Gastroesophageal sphincter (tissue), 3 donors: ENCODE measurements at regions not wholly inside any gene's neighbourhood (a gene's known extent, or its start where the extent isn't known, plus 50 kb on each side); places are given as distances from the start of the nearest gene placed in this dataset.

Experiments used
- EP300 ChIP-seq: sonication (generic); formaldehyde crosslinking; IDR thresholded peaks from one replicate; pipeline ENCODE4 v1.6.1; 2017; ENCODE audit warnings: antibody characterized with exemption, mild to moderate bottlenecking
- POLR2A ChIP-seq, 2 donors: fragments of 450-650 bp; IDR thresholded peaks; one replicate each; pipeline ENCODE4 v1.6.1; 2017; ENCODE audit warnings: antibody characterized with exemption in 2 of 2, mild to moderate bottlenecking in 2 of 2, moderate library complexity in 1 of 2
- POLR2AphosphoS5 ChIP-seq: sonication (generic); formaldehyde crosslinking; IDR thresholded peaks from one replicate; pipeline ENCODE4 v1.6.1; 2017; ENCODE audit warnings: antibody characterized with exemption
- TF ChIP-seq, protein P1 (sequence below), 4 experiments: fragments of 200-600 bp in 2 of 4; fragments of 450-650 bp in 2 of 4; sonication (generic) in 1 of 4; IDR thresholded peaks; one replicate each; pipeline ENCODE4 v1.5.1; 2017 to 2019; ENCODE audit warnings: antibody characterized with exemption in 4 of 4, mild to moderate bottlenecking in 2 of 4, moderate library complexity in 2 of 4

DNA sequence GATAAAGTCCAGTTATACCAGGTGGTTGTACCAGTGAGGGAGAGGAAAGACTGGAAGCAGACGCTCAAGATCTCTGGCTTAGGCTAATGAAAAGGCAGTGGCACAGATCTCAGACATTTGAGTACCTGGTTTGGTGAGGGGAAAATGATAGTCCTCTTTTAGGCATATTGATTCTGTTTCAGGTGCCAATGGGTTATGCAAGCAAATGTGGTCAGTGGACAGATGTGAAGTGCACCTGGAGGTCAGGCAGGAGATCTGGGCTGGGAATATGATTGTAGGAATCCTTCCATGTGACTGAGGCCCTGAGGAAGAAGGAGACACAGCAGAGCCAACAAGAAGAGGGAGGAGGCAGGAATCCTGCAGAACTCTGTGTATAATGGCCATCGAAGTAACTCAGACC is 63.7 kb upstream of the SMARCA2 start:
- TF ChIP-seq, protein P1, sequence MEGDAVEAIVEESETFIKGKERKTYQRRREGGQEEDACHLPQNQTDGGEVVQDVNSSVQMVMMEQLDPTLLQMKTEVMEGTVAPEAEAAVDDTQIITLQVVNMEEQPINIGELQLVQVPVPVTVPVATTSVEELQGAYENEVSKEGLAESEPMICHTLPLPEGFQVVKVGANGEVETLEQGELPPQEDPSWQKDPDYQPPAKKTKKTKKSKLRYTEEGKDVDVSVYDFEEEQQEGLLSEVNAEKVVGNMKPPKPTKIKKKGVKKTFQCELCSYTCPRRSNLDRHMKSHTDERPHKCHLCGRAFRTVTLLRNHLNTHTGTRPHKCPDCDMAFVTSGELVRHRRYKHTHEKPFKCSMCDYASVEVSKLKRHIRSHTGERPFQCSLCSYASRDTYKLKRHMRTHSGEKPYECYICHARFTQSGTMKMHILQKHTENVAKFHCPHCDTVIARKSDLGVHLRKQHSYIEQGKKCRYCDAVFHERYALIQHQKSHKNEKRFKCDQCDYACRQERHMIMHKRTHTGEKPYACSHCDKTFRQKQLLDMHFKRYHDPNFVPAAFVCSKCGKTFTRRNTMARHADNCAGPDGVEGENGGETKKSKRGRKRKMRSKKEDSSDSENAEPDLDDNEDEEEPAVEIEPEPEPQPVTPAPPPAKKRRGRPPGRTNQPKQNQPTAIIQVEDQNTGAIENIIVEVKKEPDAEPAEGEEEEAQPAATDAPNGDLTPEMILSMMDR (IDR thresholded peaks at IDR 0.05), result no peak
- no peak for TF ChIP-seq POLR2AphosphoS5
- no peak for TF ChIP-seq POLR2A (IDR thresholded peaks at IDR 0.05)
- TF ChIP-seq EP300, result no peak
